Adrenal gland (tissue), 9 donors: ENCODE measurements at regions not wholly inside any gene's neighbourhood (a gene's known extent, or its start where the extent isn't known, plus 50 kb on each side); places are given as distances from the start of the nearest gene placed in this dataset.

ENCODE experiments used
- DNase-seq, 7 donors: peaks; one replicate each; pipeline ENCODE4 v3.0.0-alpha.2; 2019 to 2020
- H3K27ac ChIP-seq, 5 donors: fragments of 200-600 bp; sonication (generic) in 4 of 5; 1 replicate in 3 of 5; 2 replicates in 2 of 5; pipeline versions ENCODE4 v1.5.1 to v1.8.0; 2016 to 2020; ENCODE audit warnings: mild to moderate bottlenecking in 1 of 5
- H3K27me3 ChIP-seq: fragments of 200-600 bp; 2 replicates; pipeline ENCODE4 v1.8.0; 2021
- H3K36me3 ChIP-seq, 2 donors: fragments of 200-600 bp; replicated peaks in 1 of 2; 1 replicate in 1 of 2; 2 replicates in 1 of 2; pipeline versions ENCODE4 v1.5.1 to v1.8.0; 2018 to 2022
- H3K4me1 ChIP-seq, 2 donors: fragments of 200-600 bp; replicated peaks in 1 of 2; 1 replicate in 1 of 2; 2 replicates in 1 of 2; pipeline versions ENCODE4 v1.5.1 to v1.8.0; 2018 to 2021
- H3K4me3 ChIP-seq, 4 donors: fragments of 200-600 bp; sonication (generic) in 3 of 4; one replicate each; pipeline ENCODE4 v1.5.1; 2016 to 2018
- H3K9me3 ChIP-seq, 3 donors: fragments of 200-600 bp; sonication (generic) in 1 of 3; replicated peaks in 1 of 3; 1 replicate in 2 of 3; 2 replicates in 1 of 3; pipeline versions ENCODE4 v1.5.1 to v1.8.0; 2016 to 2021
- POLR2A ChIP-seq, 2 donors: fragments of 450-650 bp; IDR thresholded peaks; one replicate each; pipeline ENCODE4 v1.6.1; 2017; ENCODE audit warnings: antibody characterized with exemption in 2 of 2, mild to moderate bottlenecking in 2 of 2, moderate library complexity in 1 of 2
- WGBS, 4 donors: extraction: QIAGEN DNeasy Blood & Tissue Kit in 2 of 4; methylation state at CpG; one replicate each; pipeline versions ENCODE4 v1.1.5 to v1.1.7; 2013 to 2017; 5-methylcytosine and 5-hydroxymethylcytosine counted together
- intact Hi-C, 2 donors: fragments of 100-400 bp; cut with DNase I; formaldehyde crosslinking; loops; one replicate each; pipeline versions ENCODE4 v1.14.1 to v1.15.0; 2022 to 2023
- TF ChIP-seq, protein P1 (sequence below), 6 experiments: fragments of 450-650 bp in 4 of 6; fragments of 200-600 bp in 2 of 6; sonication (generic) in 1 of 6; IDR thresholded peaks; 1 replicate in 5 of 6; 2 replicates in 1 of 6; pipeline versions ENCODE4 v1.5.1 to v1.8.0; 2016 to 2021; ENCODE audit warnings: antibody characterized with exemption in 6 of 6, mild to moderate bottlenecking in 2 of 6, moderate library complexity in 1 of 6
- donor health status: healthy with polysubstance abuse.
- donor health status: Bipolar disorder and iron deficiency.
- donor health status: DM: yes; HTN: yes; CAD: no.
- donor health status: DM: no; HTN: no; CAD: no.
- donor health status: DM: no; HTN: no; CAD: no.

GRCh38 chr16:11447272-11447671, 102.0 kb downstream of the RMI2 start:
- Histone ChIP-seq H3K4me3 (no peak overlapping the region), H3K36me3 (no peaks in the 10 kb centered on the region), H3K27me3 (no peaks in the 10 kb centered on the region), H3K9me3 (no peaks in the 10 kb centered on the region), H3K27ac (no peak overlapping the region), H3K4me1 (no peaks in the 10 kb centered on the region)
- no peak for DNase-seq
- TF ChIP-seq POLR2A (IDR thresholded peaks at IDR 0.05), result no peak
- TF ChIP-seq, protein P1, sequence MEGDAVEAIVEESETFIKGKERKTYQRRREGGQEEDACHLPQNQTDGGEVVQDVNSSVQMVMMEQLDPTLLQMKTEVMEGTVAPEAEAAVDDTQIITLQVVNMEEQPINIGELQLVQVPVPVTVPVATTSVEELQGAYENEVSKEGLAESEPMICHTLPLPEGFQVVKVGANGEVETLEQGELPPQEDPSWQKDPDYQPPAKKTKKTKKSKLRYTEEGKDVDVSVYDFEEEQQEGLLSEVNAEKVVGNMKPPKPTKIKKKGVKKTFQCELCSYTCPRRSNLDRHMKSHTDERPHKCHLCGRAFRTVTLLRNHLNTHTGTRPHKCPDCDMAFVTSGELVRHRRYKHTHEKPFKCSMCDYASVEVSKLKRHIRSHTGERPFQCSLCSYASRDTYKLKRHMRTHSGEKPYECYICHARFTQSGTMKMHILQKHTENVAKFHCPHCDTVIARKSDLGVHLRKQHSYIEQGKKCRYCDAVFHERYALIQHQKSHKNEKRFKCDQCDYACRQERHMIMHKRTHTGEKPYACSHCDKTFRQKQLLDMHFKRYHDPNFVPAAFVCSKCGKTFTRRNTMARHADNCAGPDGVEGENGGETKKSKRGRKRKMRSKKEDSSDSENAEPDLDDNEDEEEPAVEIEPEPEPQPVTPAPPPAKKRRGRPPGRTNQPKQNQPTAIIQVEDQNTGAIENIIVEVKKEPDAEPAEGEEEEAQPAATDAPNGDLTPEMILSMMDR (IDR thresholded peaks at IDR 0.05), result no peak
- intact Hi-C loops, result no loop called here
- WGBS, 4 donors, result 76 to 82% (median 79%) methylated on average over 9 to 10 of the region's 10 CpGs

DNA sequence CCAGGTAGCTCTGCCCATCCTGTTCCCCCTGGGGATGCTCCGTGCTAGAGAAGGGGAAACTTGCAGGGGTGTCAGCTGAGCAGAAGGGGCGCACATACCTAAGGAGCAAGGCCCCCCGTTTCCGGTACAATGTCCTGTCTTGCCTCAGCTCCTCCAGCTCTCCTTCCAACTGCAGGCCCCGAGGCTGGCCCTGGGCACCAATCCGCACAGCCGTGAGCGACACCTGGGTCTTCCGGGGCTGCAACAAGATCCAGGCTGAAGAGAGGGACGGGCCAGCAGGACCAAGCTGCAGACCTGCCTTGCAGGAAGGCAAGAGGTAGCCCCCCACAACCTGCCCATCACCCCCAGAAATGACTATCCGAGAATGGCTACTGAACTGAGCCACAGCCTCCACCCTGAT, 102.6 kb downstream of the RMI2 start:
- no peak for DNase-seq
- WGBS, 4 donors, result 40 to 86% (median 78%) methylated on average over 1 to 11 of the region's 11 CpGs
- no peaks in the 10 kb centered on the region for H3K36me3 ChIP-seq
- H3K9me3 ChIP-seq, result no peaks in the 10 kb centered on the region
- H3K4me3 ChIP-seq, result no peak overlapping the region
- H3K27me3 ChIP-seq, result no peaks in the 10 kb centered on the region
- intact Hi-C loops, result no loop called here
- TF ChIP-seq, protein P1 (IDR thresholded peaks at IDR 0.05), result no peak
- TF ChIP-seq POLR2A (IDR thresholded peaks at IDR 0.05), result no peak
- no peak overlapping the region for H3K27ac ChIP-seq
- H3K4me1 ChIP-seq, result no peaks in the 10 kb centered on the region

- WGBS, 4 donors, result 86 to 88% (median 87%) methylated on average over 13 of the region's 13 CpGs
- no peak overlapping the region for H3K4me3 ChIP-seq
- H3K27ac ChIP-seq, result no peak overlapping the region
- no peaks in the 10 kb centered on the region for H3K36me3 ChIP-seq
- intact Hi-C loops, result no loop called here
- TF ChIP-seq POLR2A (IDR thresholded peaks at IDR 0.05), result no peak
- TF ChIP-seq, protein P1 (IDR thresholded peaks at IDR 0.05), result no peak
- no peaks in the 10 kb centered on the region for H3K27me3 ChIP-seq
- H3K9me3 ChIP-seq, result no peaks in the 10 kb centered on the region
- no peak for DNase-seq
- no peaks in the 10 kb centered on the region for H3K4me1 ChIP-seq
Measured at GRCh38 chr16:11448796-11449416, 103.6 kb downstream of the RMI2 start.

- intact Hi-C loops, result no loop called here
- no peaks in the 10 kb centered on the region for H3K27me3 ChIP-seq
- no peak for DNase-seq
Measured at GRCh38 chr16:11449716-11450115, 104.5 kb downstream of the RMI2 start.

More at GRCh38 chr16:11449716-11450115, 104.5 kb downstream of the RMI2 start:
- Histone ChIP-seq H3K9me3 (no peaks in the 10 kb centered on the region), H3K4me1 (no peaks in the 10 kb centered on the region), H3K27ac (no peak overlapping the region), H3K36me3 (no peaks in the 10 kb centered on the region), H3K4me3 (no peak overlapping the region)
- TF ChIP-seq, protein P1 (IDR thresholded peaks at IDR 0.05), result no peak
- no peak for TF ChIP-seq POLR2A (IDR thresholded peaks at IDR 0.05)
- 94 to 98% (median 96%) methylated on average over 7 of the region's 7 CpGs for WGBS, 4 donors
